SKM-1 treated with dmso at 0.1 percent for 144 hours (cell line): ENCODE measurements at regions not wholly inside any gene's neighbourhood (a gene's known extent, or its start where the extent isn't known, plus 50 kb on each side); places are given as distances from the start of the nearest gene placed in this dataset.

Source experiments
- DNase-seq: peaks from one replicate; lab custom pipeline; 2025; ENCODE audit not compliant: unreplicated experiment; lab: John Stamatoyannopoulos, UW

GRCh38 chr2:12240206-12240605 lies 476.5 kb upstream of the TRIB2 start:
- DNase-seq: no peak

GRCh38 chr2:12243381-12243780 lies 473.4 kb upstream of the TRIB2 start:
- no peak for DNase-seq

- DNase-seq: no peak
These were observed 472.7 kb upstream of the TRIB2 start for GRCh38 chr2:12244070-12244469.

- no peak for DNase-seq
These were observed 465.6 kb upstream of the TRIB2 start for GRCh38 chr2:12251121-12251520.

- no peak for DNase-seq
These were observed 465.0 kb upstream of the TRIB2 start for GRCh38 chr2:12251749-12252148.

- no peak for DNase-seq
These were observed 463.5 kb upstream of the TRIB2 start for GRCh38 chr2:12253167-12253778.

GRCh38 chr2:12254280-12254860 lies 462.4 kb upstream of the TRIB2 start:
- no peak for DNase-seq

GRCh38 chr2:12256206-12256605 lies 460.5 kb upstream of the TRIB2 start:
- DNase-seq: no peak

GRCh38 chr2:12257476-12257875 lies 459.3 kb upstream of the TRIB2 start:
- DNase-seq: no peak

- DNase-seq: no peak
These were observed 457.2 kb upstream of the TRIB2 start for GRCh38 chr2:12259493-12259892.

GRCh38 chr2:12261986-12262680 lies 454.6 kb upstream of the TRIB2 start:
- no peak for DNase-seq

- DNase-seq: no peak
These were observed 453.9 kb upstream of the TRIB2 start for GRCh38 chr2:12262681-12263436.

- no peak for DNase-seq
These were observed 453.0 kb upstream of the TRIB2 start for GRCh38 chr2:12263730-12264129.

GRCh38 chr2:12264146-12264545 lies 452.6 kb upstream of the TRIB2 start:
- no peak for DNase-seq

- no peak for DNase-seq
These were observed 451.1 kb upstream of the TRIB2 start for GRCh38 chr2:12265646-12266045.

- no peak for DNase-seq
These were observed 449.7 kb upstream of the TRIB2 start for GRCh38 chr2:12267042-12267441.

- no peak for DNase-seq
These were observed 447.4 kb upstream of the TRIB2 start for GRCh38 chr2:12269041-12269972.

GRCh38 chr2:12270876-12271588 lies 445.7 kb upstream of the TRIB2 start:
- no peak for DNase-seq

- DNase-seq: no peak
These were observed 445.1 kb upstream of the TRIB2 start for GRCh38 chr2:12271589-12271984.

- no peak for DNase-seq
These were observed 443.6 kb upstream of the TRIB2 start for GRCh38 chr2:12273111-12273510.
